ENCODE measurements at regions not wholly inside any gene's neighbourhood (a gene's known extent, or its start where the extent isn't known, plus 50 kb on each side); places are given as distances from the start of the nearest gene placed in this dataset.
"Not testable (repeated sequence)": the region's sequence is repeated elsewhere in the genome, so short reads cannot be mapped to it uniquely, and the experiment has no call there.

- Histone ChIP-seq H3K4me1 (ENCODE audit: control extremely low read depth in 1 of 4, control insufficient read depth in 4 of 4, insufficient read depth in 4 of 4, low read length in 3 of 4) (no peaks in the 10 kb centered on the region), H3K9me3 (ENCODE audit: control extremely low read depth in 1 of 5, control insufficient read depth in 4 of 5, insufficient read depth in 2 of 5, low read depth in 1 of 5, low read length in 4 of 5) (no peaks in the 10 kb centered on the region), H3K4me3 (ENCODE audit: control insufficient read depth in 1 of 7, extremely low read depth in 1 of 7, insufficient read depth in 4 of 7, low read depth in 2 of 7, low read length in 6 of 7) (no peak overlapping the region), H3K36me3 (ENCODE audit: control insufficient read depth in 4 of 4, insufficient read depth in 4 of 4, low read length in 3 of 4) (no peaks in the 10 kb centered on the region), H3K27me3 (replicated peaks in 2 of 5; ENCODE audit: control insufficient read depth in 4 of 5, insufficient read depth in 5 of 5, low read length in 4 of 5) (no peaks in the 10 kb centered on the region), H3K27ac (ENCODE audit: insufficient read depth in 1 of 2, low read depth in 1 of 2, low read length in 2 of 2, poor library complexity in 1 of 2, severe bottlenecking in 2 of 2) (no peak overlapping the region)
- no peak for DNase-seq
- ChIA-PET CTCF (no interaction called here), POLR2A (no interaction called here)
These were observed 232.5 kb downstream of the PARP8 start for GRCh38 chr5:50898966-50899365.

DNA sequence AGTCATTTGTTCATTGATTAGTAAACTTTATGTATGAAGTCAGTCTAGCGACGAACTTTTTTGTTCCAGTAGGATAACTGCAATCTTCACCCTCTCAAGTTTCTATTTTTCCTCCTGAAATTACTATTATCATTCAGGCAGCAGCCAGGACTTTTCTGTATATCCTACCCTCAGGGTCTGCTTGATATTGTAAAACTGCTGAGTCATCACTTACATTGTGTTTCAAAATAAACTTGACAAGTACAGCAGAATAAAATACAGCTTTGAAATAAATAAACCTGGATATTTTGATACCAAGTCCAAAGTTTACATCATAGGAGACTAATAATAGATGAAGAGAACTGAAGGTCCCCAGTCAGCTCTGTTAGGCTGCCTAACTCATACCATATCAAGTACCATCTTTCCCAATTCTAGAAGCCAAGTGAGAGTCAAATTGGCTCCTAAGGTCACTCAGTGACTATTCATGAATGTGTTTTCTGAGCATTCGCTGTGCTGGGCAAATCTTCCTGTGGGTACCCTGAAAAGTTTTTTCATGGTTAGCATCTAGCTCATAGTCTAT lies 234.6 kb downstream of the PARP8 start:
- POLR2A ChIA-PET = no interaction called here
- no peak for DNase-seq
- H3K36me3 ChIP-seq (ENCODE audit: control insufficient read depth in 4 of 4, insufficient read depth in 4 of 4, low read length in 3 of 4) = no peaks in the 10 kb centered on the region
- no peaks in the 10 kb centered on the region for H3K27me3 ChIP-seq (replicated peaks in 2 of 5; ENCODE audit: control insufficient read depth in 4 of 5, insufficient read depth in 5 of 5, low read length in 4 of 5)
- CTCF ChIA-PET = no interaction called here
- H3K4me3 ChIP-seq (ENCODE audit: control insufficient read depth in 1 of 7, extremely low read depth in 1 of 7, insufficient read depth in 4 of 7, low read depth in 2 of 7, low read length in 6 of 7) = no peak overlapping the region
- no peaks in the 10 kb centered on the region for H3K9me3 ChIP-seq (ENCODE audit: control extremely low read depth in 1 of 5, control insufficient read depth in 4 of 5, insufficient read depth in 2 of 5, low read depth in 1 of 5, low read length in 4 of 5)
- no peak overlapping the region for H3K27ac ChIP-seq (ENCODE audit: insufficient read depth in 1 of 2, low read depth in 1 of 2, low read length in 2 of 2, poor library complexity in 1 of 2, severe bottlenecking in 2 of 2)
- H3K4me1 ChIP-seq (ENCODE audit: control extremely low read depth in 1 of 4, control insufficient read depth in 4 of 4, insufficient read depth in 4 of 4, low read length in 3 of 4) = no peaks in the 10 kb centered on the region
- WGBS (ENCODE audit: insufficient coverage) = 88% methylated on average over 1 of the region's 3 CpGs

GRCh38 chr5:50903651-50904050 lies 237.2 kb downstream of the PARP8 start:
- WGBS (ENCODE audit: insufficient coverage) = 100% methylated on average over 1 of the region's 2 CpGs
- no peak for DNase-seq
- no peaks in the 10 kb centered on the region for H3K9me3 ChIP-seq (ENCODE audit: control extremely low read depth in 1 of 5, control insufficient read depth in 4 of 5, insufficient read depth in 2 of 5, low read depth in 1 of 5, low read length in 4 of 5)
- H3K4me1 ChIP-seq (ENCODE audit: control extremely low read depth in 1 of 4, control insufficient read depth in 4 of 4, insufficient read depth in 4 of 4, low read length in 3 of 4) = no peaks in the 10 kb centered on the region
- H3K4me3 ChIP-seq (ENCODE audit: control insufficient read depth in 1 of 7, extremely low read depth in 1 of 7, insufficient read depth in 4 of 7, low read depth in 2 of 7, low read length in 6 of 7) = no peak overlapping the region
- H3K36me3 ChIP-seq (ENCODE audit: control insufficient read depth in 4 of 4, insufficient read depth in 4 of 4, low read length in 3 of 4) = no peaks in the 10 kb centered on the region
- CTCF ChIA-PET = no interaction called here
- H3K27me3 ChIP-seq (replicated peaks in 2 of 5; ENCODE audit: control insufficient read depth in 4 of 5, insufficient read depth in 5 of 5, low read length in 4 of 5) = no peaks in the 10 kb centered on the region
- POLR2A ChIA-PET = no interaction called here
- H3K27ac ChIP-seq (ENCODE audit: insufficient read depth in 1 of 2, low read depth in 1 of 2, low read length in 2 of 2, poor library complexity in 1 of 2, severe bottlenecking in 2 of 2) = no peak overlapping the region

- WGBS (ENCODE audit: insufficient coverage) = 92% methylated on average over 1 of the region's 2 CpGs
- Histone ChIP-seq H3K9me3 (ENCODE audit: control extremely low read depth in 1 of 5, control insufficient read depth in 4 of 5, insufficient read depth in 2 of 5, low read depth in 1 of 5, low read length in 4 of 5) (no peaks in the 10 kb centered on the region), H3K27ac (ENCODE audit: insufficient read depth in 1 of 2, low read depth in 1 of 2, low read length in 2 of 2, poor library complexity in 1 of 2, severe bottlenecking in 2 of 2) (no peak overlapping the region), H3K4me3 (ENCODE audit: control insufficient read depth in 1 of 7, extremely low read depth in 1 of 7, insufficient read depth in 4 of 7, low read depth in 2 of 7, low read length in 6 of 7) (no peak overlapping the region), H3K36me3 (ENCODE audit: control insufficient read depth in 4 of 4, insufficient read depth in 4 of 4, low read length in 3 of 4) (no peaks in the 10 kb centered on the region), H3K27me3 (replicated peaks in 2 of 5; ENCODE audit: control insufficient read depth in 4 of 5, insufficient read depth in 5 of 5, low read length in 4 of 5) (no peaks in the 10 kb centered on the region), H3K4me1 (ENCODE audit: control extremely low read depth in 1 of 4, control insufficient read depth in 4 of 4, insufficient read depth in 4 of 4, low read length in 3 of 4) (no peaks in the 10 kb centered on the region)
- POLR2A ChIA-PET = no interaction called here
- CTCF ChIA-PET = no interaction called here
- DNase-seq = no peak
These were observed 239.6 kb downstream of the PARP8 start for GRCh38 chr5:50905996-50906570.

- H3K4me3 ChIP-seq (ENCODE audit: control insufficient read depth in 1 of 7, extremely low read depth in 1 of 7, insufficient read depth in 4 of 7, low read depth in 2 of 7, low read length in 6 of 7); CTCF ChIA-PET; POLR2A ChIA-PET; H3K36me3 ChIP-seq (ENCODE audit: control insufficient read depth in 4 of 4, insufficient read depth in 4 of 4, low read length in 3 of 4); H3K9me3 ChIP-seq (ENCODE audit: control extremely low read depth in 1 of 5, control insufficient read depth in 4 of 5, insufficient read depth in 2 of 5, low read depth in 1 of 5, low read length in 4 of 5); DNase-seq; H3K27me3 ChIP-seq (replicated peaks in 2 of 5; ENCODE audit: control insufficient read depth in 4 of 5, insufficient read depth in 5 of 5, low read length in 4 of 5); H3K27ac ChIP-seq (ENCODE audit: insufficient read depth in 1 of 2, low read depth in 1 of 2, low read length in 2 of 2, poor library complexity in 1 of 2, severe bottlenecking in 2 of 2); H3K4me1 ChIP-seq (ENCODE audit: control extremely low read depth in 1 of 4, control insufficient read depth in 4 of 4, insufficient read depth in 4 of 4, low read length in 3 of 4): not testable (repeated sequence)
- 98% methylated on average over 9 of the region's 13 CpGs for WGBS (ENCODE audit: insufficient coverage)
These were observed 253.7 kb downstream of the PARP8 start for GRCh38 chr5:50920160-50920559.

DNA sequence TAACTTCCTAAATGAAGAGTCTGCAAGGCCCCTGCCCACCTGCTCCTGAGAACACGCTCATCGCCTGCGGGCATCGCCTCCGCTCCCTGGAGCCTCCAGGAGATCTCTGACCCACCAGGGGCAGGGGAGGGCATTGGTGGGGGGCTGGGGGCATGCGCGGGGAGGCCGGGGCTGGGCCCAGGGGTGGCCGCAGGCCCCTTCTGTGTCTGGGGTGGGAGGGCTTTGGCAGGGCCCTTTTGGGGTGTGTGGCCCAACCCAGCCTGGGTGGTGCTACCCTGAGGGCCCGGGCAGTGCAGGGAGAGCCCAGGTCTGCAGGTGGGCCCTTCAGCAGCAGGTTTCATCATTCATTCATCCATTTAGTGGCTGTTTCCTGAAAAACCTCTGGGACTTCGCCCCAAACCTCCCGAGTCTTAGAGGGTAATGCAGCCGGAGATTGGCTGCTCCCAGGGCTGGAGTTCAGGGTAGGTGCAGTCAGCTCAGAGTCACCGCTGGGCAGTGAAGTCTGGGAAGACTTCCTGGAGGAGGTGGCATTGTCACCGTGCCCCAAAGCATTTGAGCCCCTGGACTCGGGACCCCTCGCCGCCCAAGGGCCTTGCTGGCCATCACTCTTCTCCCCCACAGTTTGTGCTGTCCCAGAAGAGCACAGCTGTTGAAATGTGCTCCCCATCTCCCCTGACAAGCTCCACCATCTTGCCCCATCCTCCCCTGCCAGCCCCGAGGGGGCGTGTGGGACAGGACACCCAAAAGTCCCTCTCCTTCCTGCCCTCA lies 255.1 kb downstream of the PARP8 start:
- Histone ChIP-seq H3K36me3 (ENCODE audit: control insufficient read depth in 4 of 4, insufficient read depth in 4 of 4, low read length in 3 of 4) (no peaks in the 10 kb centered on the region), H3K4me3 (ENCODE audit: control insufficient read depth in 1 of 7, extremely low read depth in 1 of 7, insufficient read depth in 4 of 7, low read depth in 2 of 7, low read length in 6 of 7) (no peak overlapping the region), H3K27ac (ENCODE audit: insufficient read depth in 1 of 2, low read depth in 1 of 2, low read length in 2 of 2, poor library complexity in 1 of 2, severe bottlenecking in 2 of 2) (no peak overlapping the region), H3K4me1 (ENCODE audit: control extremely low read depth in 1 of 4, control insufficient read depth in 4 of 4, insufficient read depth in 4 of 4, low read length in 3 of 4) (no peaks in the 10 kb centered on the region), H3K9me3 (ENCODE audit: control extremely low read depth in 1 of 5, control insufficient read depth in 4 of 5, insufficient read depth in 2 of 5, low read depth in 1 of 5, low read length in 4 of 5) (no peaks in the 10 kb centered on the region), H3K27me3 (replicated peaks in 2 of 5; ENCODE audit: control insufficient read depth in 4 of 5, insufficient read depth in 5 of 5, low read length in 4 of 5) (no peaks in the 10 kb centered on the region)
- POLR2A ChIA-PET = no interaction called here
- DNase-seq = no peak
- CTCF ChIA-PET = interaction anchor here (0.6 kb wide), 1 partner anchor 172 kb away, joined by 4 read pairs; no protein-coding TSS in a partner anchor
- WGBS (ENCODE audit: insufficient coverage) = 98% methylated on average over 8 of the region's 20 CpGs

DNA sequence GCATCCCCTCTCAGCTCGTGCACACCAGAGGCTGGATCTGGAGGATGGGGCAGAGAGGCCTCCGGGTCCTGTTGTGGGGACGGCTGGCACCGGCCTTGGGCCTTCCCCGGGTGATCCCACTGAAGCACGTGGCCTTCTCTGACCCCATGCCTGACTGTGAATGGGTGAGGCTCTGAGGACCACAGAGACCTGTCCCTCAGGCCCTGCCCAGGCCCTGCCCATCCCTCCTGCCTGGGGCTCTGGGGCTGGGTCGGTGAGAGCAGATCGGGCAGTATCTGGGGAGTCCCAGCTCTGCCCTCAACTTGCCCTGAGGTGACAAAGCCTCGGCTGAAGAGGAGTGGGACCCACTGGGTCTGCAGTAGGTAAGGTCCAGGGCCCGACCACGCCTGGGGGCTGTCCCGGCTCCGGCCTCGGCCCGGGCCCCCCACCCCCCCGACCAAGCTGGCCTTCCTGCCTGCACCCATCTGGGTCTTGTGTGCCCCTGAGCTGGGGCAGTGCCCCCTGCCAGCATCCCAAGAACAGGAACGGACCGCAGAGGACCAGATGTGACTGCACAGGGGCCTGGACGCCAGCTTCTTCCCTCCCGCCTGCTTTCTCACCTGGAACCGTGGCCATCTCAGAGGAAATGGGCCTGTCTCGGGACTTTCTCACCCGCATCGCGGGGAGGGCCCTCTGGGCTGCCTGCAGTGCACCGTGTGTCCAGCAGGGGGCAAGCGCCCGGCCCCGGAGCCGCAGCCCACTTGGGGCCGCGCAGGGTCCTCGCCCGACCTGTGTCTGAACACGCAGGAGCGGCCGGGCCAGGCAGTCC lies 255.9 kb downstream of the PARP8 start:
- POLR2A ChIA-PET; H3K9me3 ChIP-seq (ENCODE audit: control extremely low read depth in 1 of 5, control insufficient read depth in 4 of 5, insufficient read depth in 2 of 5, low read depth in 1 of 5, low read length in 4 of 5); H3K36me3 ChIP-seq (ENCODE audit: control insufficient read depth in 4 of 4, insufficient read depth in 4 of 4, low read length in 3 of 4); DNase-seq; H3K27me3 ChIP-seq (replicated peaks in 2 of 5; ENCODE audit: control insufficient read depth in 4 of 5, insufficient read depth in 5 of 5, low read length in 4 of 5); H3K4me1 ChIP-seq (ENCODE audit: control extremely low read depth in 1 of 4, control insufficient read depth in 4 of 4, insufficient read depth in 4 of 4, low read length in 3 of 4); H3K27ac ChIP-seq (ENCODE audit: insufficient read depth in 1 of 2, low read depth in 1 of 2, low read length in 2 of 2, poor library complexity in 1 of 2, severe bottlenecking in 2 of 2); H3K4me3 ChIP-seq (ENCODE audit: control insufficient read depth in 1 of 7, extremely low read depth in 1 of 7, insufficient read depth in 4 of 7, low read depth in 2 of 7, low read length in 6 of 7): not testable (repeated sequence)
- 92% methylated on average over 25 of the region's 37 CpGs for WGBS (ENCODE audit: insufficient coverage)
- CTCF ChIA-PET = interaction anchor here (0.6 kb wide), 1 partner anchor 171 kb away, joined by 4 read pairs; no protein-coding TSS in a partner anchor
